Heart right ventricle (tissue), 16 donors: ENCODE measurements at regions not wholly inside any gene's neighbourhood (a gene's known extent, or its start where the extent isn't known, plus 50 kb on each side); places are given as distances from the start of the nearest gene placed in this dataset.

Experiments
- ATAC-seq, 8 donors: fragments of 200-7000 bp; cut with Tn5 transposase; one replicate each; pipeline ENCODE4 v1.9.1; 2020; ENCODE audit warnings: mild to moderate bottlenecking in 8 of 8, moderate library complexity in 8 of 8, moderate number of reproducible peaks in 1 of 8
- DNase-seq, 2 donors: peaks; one replicate each; pipeline ENCODE4 v3.0.0-alpha.2; 2020
- H3K27ac ChIP-seq, 10 donors: fragments of 200-600 bp; sonication (generic) in 2 of 10; one replicate each; pipeline versions ENCODE4 v1.5.0 to v1.8.0; 2020 to 2022; ENCODE audit warnings: mild to moderate bottlenecking in 3 of 10
- H3K27me3 ChIP-seq, 7 donors: fragments of 200-600 bp; one replicate each; pipeline ENCODE4 v1.8.0; 2021 to 2022; ENCODE audit warnings: mild to moderate bottlenecking in 2 of 7
- H3K36me3 ChIP-seq, 9 donors: fragments of 200-600 bp; sonication (generic) in 1 of 9; one replicate each; pipeline versions ENCODE4 v1.5.0 to v1.8.0; 2020 to 2022; ENCODE audit warnings: mild to moderate bottlenecking in 2 of 9
- H3K4me1 ChIP-seq, 9 donors: fragments of 200-600 bp; sonication (generic) in 1 of 9; one replicate each; pipeline versions ENCODE4 v1.5.0 to v1.8.0; 2020 to 2022; ENCODE audit warnings: mild to moderate bottlenecking in 4 of 9
- H3K4me3 ChIP-seq, 10 donors: fragments of 200-600 bp; sonication (generic) in 2 of 10; one replicate each; pipeline versions ENCODE4 v1.5.0 to v1.8.0; 2020 to 2022; ENCODE audit warnings: mild to moderate bottlenecking in 7 of 10, moderate library complexity in 2 of 10
- H3K9me3 ChIP-seq, 11 donors: fragments of 200-600 bp in 10 of 11; sonication (generic) in 2 of 11; one replicate each; pipeline versions ENCODE4 v1.5.0 to v1.8.0; 2013 to 2022; ENCODE audit warnings: mild to moderate bottlenecking in 2 of 11, control low read depth in 1 of 11, moderate library complexity in 1 of 11
- whole genome bisulfite sequencing, 2 donors: extraction: QIAGEN DNeasy Blood & Tissue Kit; methylation state at CpG; one replicate each; pipeline ENCODE4 v1.1.7; 2013; ENCODE audit warnings: inconsistent platforms in 1 of 2; 5-methylcytosine and 5-hydroxymethylcytosine counted together
- intact Hi-C, 10 donors: fragments of 100-400 bp; cut with DNase I; formaldehyde crosslinking; loops; one replicate each; pipeline versions ENCODE4 v1.11.1 to v1.14.2; 2022
- TF ChIP-seq, protein P1 (sequence below), 9 donors: fragments of 200-600 bp; sonication (generic) in 2 of 9; IDR thresholded peaks; one replicate each; pipeline versions ENCODE4 v1.5.0 to v1.8.0; 2021 to 2022; ENCODE audit warnings: antibody characterized with exemption in 9 of 9, mild to moderate bottlenecking in 5 of 9, moderate library complexity in 1 of 9
- donor health status: Arrhythmogenic right ventricular cardiomyopathy.
- donor health status: ischemic (EF 13 %, LVEDD 7.1; RV severe dilation, severe dysfunction).
- donor health status: healthy with polysubstance abuse.
- donor health status: DM: no; HTN: yes; CAD: no.
- donor health status: DM: no; HTN: no; CAD: no.
- donor health status: ischemic (EF 25% LVEDD 6.9; RV normal size, moderate dysfunction).
- donor health status: ischemic (EF 25% LVEDD 5.7; RV mildly dilated, moderate dysfunction).
- donor health status: healthy.
- donor health status: DM: yes; HTN: yes; CAD: no.
- donor health status: Ischemic cardiomyopathy.
- donor health status: ischemic (EF 35%, LVEDD 5.7; RV mildly dilated, moderate dysfunction).
- donor health status: nonischemic (EF 11% LVEDD 7.7; RV severe dilation, severe dysfunction).
- donor health status: DM: yes; HTN: yes; CAD: no.
- donor health status: PGD.
- donor health status: ischemic (EF 29% LVEDD 5.4; RV normal size, mild dysfunction).
- donor health status: nonischemic (EF 23%, LVEDD 6.1; RV moderate dilation, normal function).

DNA sequence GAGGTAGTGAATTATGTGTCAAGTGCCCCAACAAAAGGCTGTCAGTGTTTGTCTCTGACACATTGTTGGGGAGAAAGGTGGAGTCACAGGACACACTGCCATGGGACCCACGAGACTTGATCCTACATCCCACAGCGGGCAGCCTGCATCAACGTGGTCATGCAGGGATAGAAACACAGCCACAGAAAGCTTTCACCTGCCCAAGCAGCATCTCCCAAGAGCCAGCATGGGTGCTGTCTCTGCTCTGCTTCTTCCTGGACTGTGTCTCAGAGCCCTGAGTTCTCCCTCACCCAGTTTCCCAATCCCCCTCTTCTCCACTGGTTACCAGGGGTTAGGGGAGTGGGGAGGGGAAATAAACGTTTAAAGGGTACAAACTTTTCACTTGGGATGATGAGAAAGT is 97.2 kb downstream of the VPREB1 start:
- 44 to 55% methylated on average over 4 of the region's 4 CpGs for WGBS, 2 donors
- no peak for ATAC-seq
- no peak overlapping the region for H3K4me3 ChIP-seq
- no peak for DNase-seq
- peaks cover 0 to 14% (median 0%) of the 10 kb centered on the region in 11 donors for H3K9me3 ChIP-seq
- intact Hi-C loops = loop anchor here in 2 of 10 donors (10.0 kb wide), 2 partner anchors 543 to 783 kb away; partner anchors contain the start of gene IGLL5 (in 1 of the 2)
- H3K27ac ChIP-seq = no peak overlapping the region
- H3K27me3 ChIP-seq = peaks cover 0 to 50% (median 35%) of the 10 kb centered on the region in 7 donors
- H3K36me3 ChIP-seq = no peaks in the 10 kb centered on the region
- peaks cover 0 to 15% (median 0%) of the 10 kb centered on the region in 9 donors for H3K4me1 ChIP-seq
- TF ChIP-seq, protein P1, sequence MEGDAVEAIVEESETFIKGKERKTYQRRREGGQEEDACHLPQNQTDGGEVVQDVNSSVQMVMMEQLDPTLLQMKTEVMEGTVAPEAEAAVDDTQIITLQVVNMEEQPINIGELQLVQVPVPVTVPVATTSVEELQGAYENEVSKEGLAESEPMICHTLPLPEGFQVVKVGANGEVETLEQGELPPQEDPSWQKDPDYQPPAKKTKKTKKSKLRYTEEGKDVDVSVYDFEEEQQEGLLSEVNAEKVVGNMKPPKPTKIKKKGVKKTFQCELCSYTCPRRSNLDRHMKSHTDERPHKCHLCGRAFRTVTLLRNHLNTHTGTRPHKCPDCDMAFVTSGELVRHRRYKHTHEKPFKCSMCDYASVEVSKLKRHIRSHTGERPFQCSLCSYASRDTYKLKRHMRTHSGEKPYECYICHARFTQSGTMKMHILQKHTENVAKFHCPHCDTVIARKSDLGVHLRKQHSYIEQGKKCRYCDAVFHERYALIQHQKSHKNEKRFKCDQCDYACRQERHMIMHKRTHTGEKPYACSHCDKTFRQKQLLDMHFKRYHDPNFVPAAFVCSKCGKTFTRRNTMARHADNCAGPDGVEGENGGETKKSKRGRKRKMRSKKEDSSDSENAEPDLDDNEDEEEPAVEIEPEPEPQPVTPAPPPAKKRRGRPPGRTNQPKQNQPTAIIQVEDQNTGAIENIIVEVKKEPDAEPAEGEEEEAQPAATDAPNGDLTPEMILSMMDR (IDR thresholded peaks at IDR 0.05) = no peak

DNA sequence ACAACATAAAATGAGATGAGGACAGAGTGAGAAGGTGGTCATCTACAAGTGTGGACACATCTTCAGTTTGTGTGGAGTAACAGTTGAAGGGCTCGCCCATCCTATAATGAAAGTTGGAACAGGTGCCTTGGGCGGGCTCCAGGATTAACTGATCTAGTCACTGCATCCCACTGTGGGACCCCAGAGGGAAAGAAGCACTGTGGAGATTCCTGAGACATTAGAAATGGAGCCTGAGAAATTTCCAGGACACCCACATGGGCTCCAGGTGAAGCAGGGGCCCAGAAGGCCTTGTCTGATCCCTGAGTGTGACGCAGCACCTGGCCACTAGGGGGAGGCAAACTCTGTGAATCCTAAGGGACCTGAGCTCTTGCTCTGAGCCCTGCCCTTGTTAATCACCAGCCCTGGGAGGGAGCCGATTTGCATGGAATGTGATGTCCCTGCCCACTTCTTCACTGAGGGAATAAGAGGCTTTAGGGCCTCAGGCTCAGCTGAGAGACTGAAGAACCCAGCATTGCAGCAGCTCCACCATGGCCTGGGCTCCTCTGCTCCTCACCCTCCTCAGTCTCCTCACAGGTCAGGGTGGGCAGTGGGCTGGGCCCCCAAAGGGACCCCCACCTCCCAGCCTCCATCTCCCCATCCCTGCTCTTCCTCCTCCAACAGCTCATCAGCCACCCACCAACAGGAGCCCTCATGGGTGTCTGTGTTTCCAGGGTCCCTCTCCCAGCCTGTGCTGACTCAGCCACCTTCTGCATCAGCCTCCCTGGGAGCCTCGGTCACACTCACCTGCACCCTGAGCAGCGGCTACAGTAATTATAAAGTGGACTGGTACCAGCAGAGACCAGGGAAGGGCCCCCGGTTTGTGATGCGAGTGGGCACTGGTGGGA is 98.4 kb downstream of the VPREB1 start:
- TF ChIP-seq, protein P1 (IDR thresholded peaks at IDR 0.05) = peak; percentile 63 to 90 (median 73)
- WGBS, 2 donors = 61 to 70% methylated on average over 8 of the region's 8 CpGs
- Histone ChIP-seq H3K27ac (no peak overlapping the region), H3K4me1 (peaks cover 0 to 15% (median 0%) of the 10 kb centered on the region in 9 donors), H3K9me3 (peaks cover 0 to 3% (median 0%) of the 10 kb centered on the region in 11 donors), H3K4me3 (no peak overlapping the region), H3K36me3 (no peaks in the 10 kb centered on the region), H3K27me3 (peaks cover 0 to 51% (median 27%) of the 10 kb centered on the region in 7 donors)
- ATAC-seq = peak in 2 of 8 donors; percentile 35 to 68
- intact Hi-C loops = loop anchor here in 2 of 10 donors (10.0 kb wide), 2 partner anchors 542 to 782 kb away; partner anchors contain the start of gene IGLL5 (in 1 of the 2)
- DNase-seq = peak in 1 of 2 donors; percentile 31

DNA sequence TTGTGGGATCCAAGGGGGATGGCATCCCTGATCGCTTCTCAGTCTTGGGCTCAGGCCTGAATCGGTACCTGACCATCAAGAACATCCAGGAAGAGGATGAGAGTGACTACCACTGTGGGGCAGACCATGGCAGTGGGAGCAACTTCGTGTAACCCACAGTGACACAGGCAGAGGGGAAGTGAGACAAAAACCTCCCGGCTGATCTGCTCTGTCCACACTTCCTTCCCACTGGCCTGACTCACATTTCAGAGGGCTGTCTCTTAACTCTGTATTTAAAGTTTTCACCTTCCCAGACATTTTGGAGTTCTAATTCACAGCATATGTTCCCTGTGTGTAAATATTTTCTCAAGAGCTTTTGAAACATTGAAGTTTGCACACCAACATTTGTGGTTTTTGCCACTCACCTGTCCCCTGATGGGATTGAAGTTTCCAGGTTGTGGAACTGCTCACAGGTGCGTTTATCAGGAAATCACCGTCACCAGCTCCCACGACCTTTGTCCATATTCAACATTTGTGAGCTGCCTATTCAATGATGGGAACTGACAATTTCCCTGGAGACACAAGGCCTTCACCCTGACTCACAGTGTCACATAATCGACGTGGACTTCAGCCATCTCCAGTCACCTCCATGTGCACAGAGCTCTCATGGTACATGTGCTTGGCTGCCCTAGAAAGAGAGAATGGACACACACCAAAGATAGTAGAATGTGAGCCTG is 99.2 kb downstream of the VPREB1 start:
- Histone ChIP-seq H3K27me3 (peaks cover 0 to 51% (median 27%) of the 10 kb centered on the region in 7 donors), H3K36me3 (no peaks in the 10 kb centered on the region), H3K27ac (no peak overlapping the region), H3K4me1 (peaks cover 0 to 15% (median 0%) of the 10 kb centered on the region in 9 donors), H3K9me3 (no peaks in the 10 kb centered on the region), H3K4me3 (no peak overlapping the region)
- 65 to 67% methylated on average over 9 of the region's 9 CpGs for WGBS, 2 donors
- DNase-seq = no peak
- intact Hi-C loops = loop anchor here in 2 of 10 donors (10.0 kb wide), 2 partner anchors 541 to 781 kb away; partner anchors contain the start of gene IGLL5 (in 1 of the 2)
- TF ChIP-seq, protein P1 (IDR thresholded peaks at IDR 0.05) = no peak
- peak in 1 of 8 donors; percentile 35 for ATAC-seq

DNA sequence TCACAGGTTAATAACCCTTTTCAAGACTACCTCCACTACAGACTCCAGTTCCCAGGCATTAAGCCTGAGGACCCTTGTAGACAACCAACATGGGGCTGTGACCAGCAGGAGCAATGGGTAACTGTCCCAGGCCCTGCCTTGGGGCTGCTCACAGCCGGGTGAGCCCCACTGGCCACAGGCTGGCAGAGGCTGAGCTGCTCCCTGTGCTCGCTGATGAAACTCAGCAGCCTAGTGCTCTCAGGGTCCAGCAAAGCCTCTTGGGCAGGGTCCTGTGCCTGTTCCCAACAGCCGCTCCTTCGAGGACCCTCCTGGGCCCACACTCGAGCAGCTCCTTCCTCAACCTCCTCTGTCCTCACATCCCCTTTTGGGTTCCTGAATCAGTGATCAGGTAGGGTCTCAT is 99.8 kb downstream of the VPREB1 start:
- DNase-seq (no peak), ATAC-seq (no peak)
- 68 to 70% methylated on average over 5 of the region's 5 CpGs for WGBS, 2 donors
- no peak overlapping the region for H3K27ac ChIP-seq
- TF ChIP-seq, protein P1 (IDR thresholded peaks at IDR 0.05) = no peak
- H3K4me1 ChIP-seq = peaks cover 0 to 15% (median 0%) of the 10 kb centered on the region in 9 donors
- H3K36me3 ChIP-seq = no peaks in the 10 kb centered on the region
- intact Hi-C loops = loop anchor here in 2 of 10 donors (10.0 kb wide), 2 partner anchors 540 to 780 kb away; partner anchors contain the start of gene IGLL5 (in 1 of the 2)
- peaks cover 0 to 51% (median 26%) of the 10 kb centered on the region in 7 donors for H3K27me3 ChIP-seq
- H3K9me3 ChIP-seq = no peaks in the 10 kb centered on the region
- H3K4me3 ChIP-seq = no peak overlapping the region
